AG04449 (cell line): ENCODE measurements at regions not wholly inside any gene's neighbourhood (a gene's known extent, or its start where the extent isn't known, plus 50 kb on each side); places are given as distances from the start of the nearest gene placed in this dataset.

Experiments used
- CTCF ChIA-PET: fragments of 350-600 bp; formaldehyde crosslinking; extraction: SDS; loops from one replicate; lab custom pipeline; 2021; ENCODE audit warnings: antibody characterized with exemption; lab: Yijun Ruan, JAX
- POLR2A ChIA-PET: fragments of 400-600, 350-600 bp; formaldehyde crosslinking; extraction: SDS; loops from one replicate; lab custom pipeline; 2020; ENCODE audit warnings: antibody characterized with exemption, inconsistent platforms; lab: Yijun Ruan, JAX
- DNase-seq: peaks from one replicate; pipeline ENCODE4 v3.0.0-alpha.2; 2010; ENCODE audit warnings: low read depth, low spot score
- H3K4me3 ChIP-seq: 2 replicates; pipeline ENCODE4 v1.5.1; 2011; ENCODE audit warnings: low read depth, mild to moderate bottlenecking, control low read depth, low read length
- TF ChIP-seq, protein P1 (sequence below): IDR thresholded peaks from one replicate; pipeline ENCODE4 v1.5.1; 2011; ENCODE audit warnings: mild to moderate bottlenecking, moderate library complexity, low read length, control low read depth, inconsistent platforms; ENCODE audit not compliant: insufficient read depth; ENCODE audit errors: missing control alignments

DNA sequence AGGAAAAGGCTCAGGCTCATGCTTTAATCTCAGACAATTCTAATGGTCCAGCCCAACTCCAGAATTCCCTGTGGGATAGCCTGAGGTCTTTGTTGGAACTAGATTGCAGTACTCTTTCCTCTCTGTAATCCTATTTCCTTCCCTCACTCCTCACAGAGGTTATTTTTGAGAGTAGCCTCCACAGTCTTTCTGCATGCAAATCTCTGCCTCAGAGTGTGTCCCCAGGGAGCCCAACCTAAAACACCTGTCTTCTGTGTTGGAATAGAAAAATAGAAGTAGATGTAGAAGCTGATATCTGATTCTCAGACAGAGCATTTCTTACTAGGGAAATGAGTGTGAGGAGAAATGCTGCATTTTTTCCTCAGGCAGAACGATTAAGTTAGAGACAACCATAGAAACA, 915.5 kb upstream of the EPHA5 start:
- no peak overlapping the region for H3K4me3 ChIP-seq
- ChIA-PET POLR2A (no interaction called here), CTCF (no interaction called here)
- no peak for DNase-seq
- TF ChIP-seq, protein P1, sequence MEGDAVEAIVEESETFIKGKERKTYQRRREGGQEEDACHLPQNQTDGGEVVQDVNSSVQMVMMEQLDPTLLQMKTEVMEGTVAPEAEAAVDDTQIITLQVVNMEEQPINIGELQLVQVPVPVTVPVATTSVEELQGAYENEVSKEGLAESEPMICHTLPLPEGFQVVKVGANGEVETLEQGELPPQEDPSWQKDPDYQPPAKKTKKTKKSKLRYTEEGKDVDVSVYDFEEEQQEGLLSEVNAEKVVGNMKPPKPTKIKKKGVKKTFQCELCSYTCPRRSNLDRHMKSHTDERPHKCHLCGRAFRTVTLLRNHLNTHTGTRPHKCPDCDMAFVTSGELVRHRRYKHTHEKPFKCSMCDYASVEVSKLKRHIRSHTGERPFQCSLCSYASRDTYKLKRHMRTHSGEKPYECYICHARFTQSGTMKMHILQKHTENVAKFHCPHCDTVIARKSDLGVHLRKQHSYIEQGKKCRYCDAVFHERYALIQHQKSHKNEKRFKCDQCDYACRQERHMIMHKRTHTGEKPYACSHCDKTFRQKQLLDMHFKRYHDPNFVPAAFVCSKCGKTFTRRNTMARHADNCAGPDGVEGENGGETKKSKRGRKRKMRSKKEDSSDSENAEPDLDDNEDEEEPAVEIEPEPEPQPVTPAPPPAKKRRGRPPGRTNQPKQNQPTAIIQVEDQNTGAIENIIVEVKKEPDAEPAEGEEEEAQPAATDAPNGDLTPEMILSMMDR = no peak

DNA sequence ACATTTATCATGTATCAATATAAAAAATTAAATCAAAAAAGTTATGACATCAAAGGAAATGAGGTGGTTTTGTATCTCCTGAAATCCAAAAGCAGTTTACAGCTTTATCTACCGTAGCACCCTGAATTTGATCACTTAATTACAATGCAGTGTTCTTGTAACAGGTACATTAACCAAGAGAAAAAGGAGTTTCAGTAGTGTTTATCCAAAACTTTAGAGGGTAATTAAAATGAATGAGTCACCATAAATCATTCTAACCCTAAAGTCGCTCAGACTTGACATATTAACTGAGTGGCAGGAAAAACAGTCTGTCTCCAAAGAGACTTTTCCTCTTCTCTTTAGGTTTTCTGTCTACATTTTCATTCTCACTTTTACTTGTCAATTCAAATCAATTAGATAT, 907.6 kb upstream of the EPHA5 start:
- ChIA-PET POLR2A (no interaction called here), CTCF (no interaction called here)
- DNase-seq = no peak

DNA sequence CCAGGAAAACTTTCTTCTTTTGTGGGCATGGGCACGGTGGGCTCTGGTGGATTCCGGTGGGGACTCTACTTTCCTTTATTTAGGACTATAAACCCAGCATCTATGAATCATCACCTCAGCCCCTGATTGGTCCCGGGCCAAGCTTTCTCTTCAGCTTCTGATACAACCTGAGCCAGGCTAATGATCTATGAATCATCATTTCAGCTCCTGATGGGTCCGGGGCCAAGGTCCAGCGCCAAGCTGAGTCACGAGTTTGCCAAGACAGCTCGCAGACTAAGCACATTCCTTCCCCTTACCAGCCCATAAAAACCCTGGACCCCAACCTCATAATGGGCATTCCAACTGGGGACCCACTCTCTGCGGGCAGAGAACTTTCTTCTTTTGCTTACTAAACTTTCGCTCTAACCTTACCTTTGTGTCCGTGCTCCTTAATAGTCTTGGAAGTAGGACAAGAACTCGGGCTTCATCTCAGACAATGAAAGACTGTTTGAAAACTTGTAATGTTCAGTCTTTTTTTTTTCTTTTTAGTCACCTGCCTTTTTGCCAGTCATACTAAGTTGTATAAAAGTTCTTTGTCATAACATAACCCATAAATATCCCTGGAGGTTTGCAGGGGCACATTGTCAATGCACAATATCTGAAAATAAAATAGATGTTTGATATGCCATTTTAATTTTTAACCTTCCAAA, 904.9 kb upstream of the EPHA5 start:
- CTCF ChIA-PET = no interaction called here
- no peak for DNase-seq
- TF ChIP-seq, protein P1 = no peak
- POLR2A ChIA-PET = no interaction called here
- H3K4me3 ChIP-seq = no peak overlapping the region

More for the DNA sequence above, 907.6 kb upstream of the EPHA5 start:
- TF ChIP-seq, protein P1 = no peak
- H3K4me3 ChIP-seq = no peak overlapping the region

DNA sequence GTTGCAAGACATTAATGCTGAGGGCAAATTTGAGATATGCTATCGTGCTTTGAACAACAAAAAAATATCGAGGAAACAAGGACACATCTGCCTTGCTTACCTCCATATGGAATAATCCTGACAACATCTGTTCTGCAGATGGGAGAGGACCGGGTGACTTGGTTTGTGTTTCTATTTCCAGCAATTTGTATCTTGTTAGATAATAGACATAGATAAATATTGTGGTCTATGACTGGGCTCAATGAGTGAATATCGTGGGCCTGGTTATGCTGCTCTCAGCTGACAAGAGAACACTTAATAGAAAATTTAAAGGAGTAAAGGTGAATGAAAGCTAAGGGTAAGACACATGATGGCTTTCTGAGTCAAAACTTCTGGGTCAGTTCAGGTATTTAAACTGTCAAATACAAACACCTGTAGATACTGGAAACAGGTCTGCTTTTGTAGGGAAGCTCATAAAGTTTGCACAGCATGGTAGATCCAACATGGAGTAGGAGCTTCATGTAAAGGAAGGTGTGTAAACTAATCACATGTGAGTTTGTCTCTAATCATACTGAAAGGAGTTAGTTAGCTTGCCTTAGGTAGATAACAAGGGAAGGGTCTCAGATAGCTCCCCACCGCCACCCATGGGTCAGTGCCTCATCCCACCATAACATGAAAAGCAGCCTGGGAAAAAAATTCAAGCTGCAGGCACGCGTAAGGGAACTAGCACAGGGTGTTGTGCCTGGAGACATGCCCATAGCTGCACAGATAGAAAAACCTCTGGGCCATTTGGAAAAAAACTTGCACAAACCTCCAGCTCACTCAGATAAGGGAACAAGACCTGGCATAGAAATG, 904.1 kb upstream of the EPHA5 start:
- CTCF ChIA-PET = no interaction called here
- DNase-seq = no peak
- no peak overlapping the region for H3K4me3 ChIP-seq
- POLR2A ChIA-PET = no interaction called here
- TF ChIP-seq, protein P1 = no peak

DNA sequence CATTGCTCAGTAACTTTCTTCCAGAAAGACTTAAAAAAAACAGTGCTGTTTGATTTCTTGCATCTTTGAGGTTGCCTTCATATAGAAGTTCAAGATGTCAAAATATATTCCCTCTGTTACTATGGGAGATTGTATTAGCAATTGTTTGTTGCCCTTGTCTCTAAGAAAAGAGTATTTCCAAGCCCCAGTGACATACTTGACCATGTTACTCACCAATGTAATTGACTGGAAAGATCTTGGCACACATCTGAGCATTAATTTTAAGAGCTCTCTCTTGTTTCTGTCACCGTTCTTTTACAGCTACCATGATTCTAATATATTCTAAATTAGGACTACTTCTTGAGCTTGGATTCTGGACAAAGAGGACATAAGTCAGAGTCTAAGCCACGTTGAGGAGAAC, 902.7 kb upstream of the EPHA5 start:
- TF ChIP-seq, protein P1 = no peak
- no peak for DNase-seq
- ChIA-PET CTCF (no interaction called here), POLR2A (no interaction called here)
- H3K4me3 ChIP-seq = no peak overlapping the region

DNA sequence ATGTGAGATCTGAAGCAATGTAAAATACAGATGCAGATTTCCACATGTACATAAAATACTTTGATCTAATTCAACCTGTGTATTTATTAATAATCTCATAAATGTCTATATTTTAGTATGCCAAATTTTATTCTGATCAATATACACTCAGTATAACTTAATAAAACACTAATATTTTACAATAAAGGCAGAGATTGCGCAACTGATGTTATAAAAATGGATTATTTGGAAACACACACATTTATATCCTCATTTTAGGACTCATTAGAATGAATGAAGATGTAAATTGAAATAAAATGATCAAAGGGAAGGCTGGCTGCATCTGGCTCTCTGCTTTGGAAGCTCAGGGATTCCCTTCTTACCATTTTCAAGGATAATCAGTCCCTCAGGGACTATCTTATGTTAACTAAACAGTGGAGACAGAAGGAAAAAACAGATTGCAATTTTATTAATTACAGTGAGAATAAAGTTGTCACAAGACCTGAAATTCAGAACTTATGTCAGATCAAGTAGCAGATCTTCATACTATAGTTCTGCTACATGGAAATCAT, 900.9 kb upstream of the EPHA5 start:
- DNase-seq = no peak
- no peak overlapping the region for H3K4me3 ChIP-seq
- TF ChIP-seq, protein P1 = no peak
- ChIA-PET POLR2A (no interaction called here), CTCF (no interaction called here)
